GM18498 (cell line): ENCODE measurements at regions not wholly inside any gene's neighbourhood (a gene's known extent, or its start where the extent isn't known, plus 50 kb on each side); places are given as distances from the start of the nearest gene placed in this dataset.
A peak's percentile ranks its signal among the peaks of the same experiment; 100 is the strongest.

ENCODE experiments used
- ATAC-seq: cut with Tn5 transposase; IDR thresholded peaks from one replicate; pipeline ENCODE4 v1.9.1; 2021; ENCODE audit warnings: mild to moderate bottlenecking, moderate library complexity; ENCODE audit not compliant: unreplicated experiment

DNA sequence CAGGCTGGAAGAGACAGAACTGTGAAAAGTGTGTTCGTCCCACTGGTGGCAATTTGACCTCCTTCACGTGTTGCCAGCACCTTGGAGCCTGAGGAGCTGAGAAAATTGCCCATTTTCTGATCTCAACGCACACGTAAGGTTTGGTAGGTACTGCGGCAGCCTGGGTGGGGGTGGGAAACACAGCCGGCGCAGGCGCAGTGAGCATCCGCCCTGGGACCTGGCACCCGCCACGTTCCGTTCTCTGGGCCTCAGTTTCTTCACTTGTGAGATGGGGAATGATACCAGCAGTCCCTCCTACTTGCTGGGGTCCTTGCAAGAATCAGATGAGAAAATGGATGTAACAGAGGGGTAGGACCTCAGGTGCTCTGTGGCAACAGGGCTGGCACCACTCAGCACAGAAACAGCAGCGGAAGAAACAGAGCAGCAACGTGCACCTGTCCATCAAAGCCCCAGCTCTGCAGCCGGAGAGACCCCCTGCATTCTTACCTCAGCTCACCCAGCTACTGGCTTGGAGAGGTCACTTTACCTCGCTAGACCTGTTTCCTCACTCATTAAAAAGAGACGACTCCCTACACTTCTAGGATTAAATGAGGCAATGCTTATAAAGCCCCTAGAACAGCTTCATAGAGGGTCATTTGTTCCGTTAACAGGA, 458.0 kb upstream of the ID2 start:
- no peak for ATAC-seq

DNA sequence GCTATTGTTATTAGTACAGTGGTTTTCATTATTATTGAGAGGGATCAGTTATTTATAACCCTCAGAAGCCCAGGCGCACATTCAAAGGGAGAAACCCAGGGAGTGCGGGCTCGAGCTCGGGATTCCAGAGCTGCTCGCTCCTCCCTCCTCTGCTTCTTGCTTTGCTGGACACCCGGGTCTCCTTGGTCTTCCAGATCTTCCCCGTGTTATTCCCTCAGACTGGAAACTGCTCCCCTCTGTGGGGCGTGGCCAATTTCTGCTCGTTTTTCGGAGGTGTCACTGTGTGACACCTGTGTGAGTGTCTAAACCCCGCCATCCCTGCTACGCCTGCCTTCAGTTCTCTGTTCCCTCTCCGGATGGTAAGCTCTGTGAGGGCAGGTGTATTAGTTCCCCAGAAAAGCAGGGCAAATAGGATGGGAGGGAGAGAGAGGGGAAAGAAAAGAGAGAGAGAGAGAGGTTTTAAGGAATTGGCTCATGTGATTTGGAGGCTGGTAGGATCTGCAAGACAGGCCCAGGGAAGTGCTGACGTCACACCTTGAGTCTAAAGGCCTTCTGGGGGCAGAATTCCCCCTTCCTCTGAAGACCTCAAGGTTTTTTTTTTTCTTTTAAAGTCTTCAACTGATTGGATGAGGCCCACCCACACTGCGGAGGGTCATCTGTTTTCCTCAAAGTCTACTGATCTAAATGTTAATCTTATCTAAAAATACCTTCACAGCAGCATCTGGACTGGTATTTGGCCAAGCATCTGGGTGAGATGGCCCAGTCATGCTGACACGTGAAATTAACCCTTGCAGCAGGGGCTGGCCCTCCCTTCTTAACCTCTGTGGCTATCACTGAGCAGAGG, 457.3 kb upstream of the ID2 start:
- ATAC-seq = no peak

DNA sequence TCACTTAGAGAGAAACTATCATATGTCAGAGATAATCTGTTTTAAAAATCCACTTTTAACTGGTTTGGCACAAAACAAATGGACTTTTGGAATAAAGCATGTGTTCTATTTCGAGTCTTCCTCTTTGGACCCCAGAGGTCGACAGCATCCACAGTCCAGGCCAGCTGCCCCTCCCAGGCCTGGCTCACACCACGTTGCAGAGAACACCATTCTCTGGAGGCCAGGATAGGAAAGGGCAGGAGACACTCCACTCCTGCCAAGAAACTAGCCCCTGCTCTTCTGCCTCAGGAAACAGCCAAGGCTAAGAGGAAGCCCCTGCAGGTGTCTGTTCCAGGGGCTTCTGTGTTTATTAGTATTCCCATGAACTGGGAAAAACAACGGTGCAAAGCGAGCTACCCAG, 456.6 kb upstream of the ID2 start:
- ATAC-seq = no peak

- ATAC-seq = no peak
Measured at GRCh38 chr2:8225798-8226197, 456.1 kb upstream of the ID2 start.

DNA sequence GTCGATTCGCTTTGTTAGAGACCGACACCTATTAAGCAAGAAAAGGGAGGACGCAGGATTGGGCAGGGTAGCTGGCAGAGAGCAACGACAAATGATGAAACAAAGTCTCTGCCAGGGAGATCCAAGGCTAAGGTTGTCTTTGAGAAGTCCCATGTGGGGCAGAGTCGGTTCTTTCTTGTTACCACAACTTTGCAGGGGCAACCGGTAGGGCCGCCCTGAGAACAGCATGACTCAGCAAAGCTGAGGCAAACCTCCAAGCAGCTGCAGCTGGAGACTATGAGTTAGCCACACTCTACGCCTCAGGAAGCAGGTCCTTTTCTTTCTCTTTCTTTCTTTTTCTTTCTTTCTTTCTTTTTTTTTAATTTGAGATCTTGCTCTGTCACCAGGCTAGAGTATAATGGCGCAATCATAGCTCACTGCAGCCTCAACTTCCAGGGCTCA, 452.3 kb upstream of the ID2 start:
- peak; percentile 87 for ATAC-seq

DNA sequence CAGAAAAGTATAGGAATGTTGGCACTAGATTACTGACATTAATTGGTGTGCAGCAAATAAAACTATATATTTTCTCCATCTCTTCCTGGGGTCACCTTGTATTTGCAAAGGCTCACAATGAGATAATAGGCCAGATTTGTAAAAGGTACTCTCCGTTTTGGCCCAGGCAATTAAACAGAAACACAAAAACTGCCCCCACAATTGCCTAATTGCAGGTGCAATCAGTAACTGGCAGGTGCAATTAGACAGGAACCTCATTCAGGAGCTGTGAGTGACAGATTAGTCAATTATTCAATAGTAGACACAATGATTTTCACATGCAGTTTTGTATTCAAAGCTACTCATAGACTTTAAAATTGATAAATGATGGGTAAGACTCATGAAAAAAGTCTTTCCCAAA, 451.4 kb upstream of the ID2 start:
- ATAC-seq = no peak

DNA sequence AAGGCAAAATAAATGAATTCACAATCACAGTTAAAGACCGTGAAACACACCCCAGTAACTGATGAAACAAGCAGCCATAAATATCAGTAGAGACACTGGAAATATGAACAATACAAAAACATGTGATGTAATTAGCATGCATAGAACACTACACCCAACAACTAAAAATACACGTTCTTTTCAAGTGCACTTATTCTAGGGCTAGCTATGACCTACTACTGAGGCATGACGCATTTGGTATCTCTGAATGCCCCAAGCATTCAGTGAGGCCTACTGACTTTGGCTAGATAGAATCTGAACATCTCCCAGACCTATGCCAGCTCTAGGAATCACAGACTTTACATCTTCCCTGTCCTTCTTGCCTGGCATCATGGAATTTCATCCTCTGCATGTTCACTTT, 450.0 kb upstream of the ID2 start:
- no peak for ATAC-seq

DNA sequence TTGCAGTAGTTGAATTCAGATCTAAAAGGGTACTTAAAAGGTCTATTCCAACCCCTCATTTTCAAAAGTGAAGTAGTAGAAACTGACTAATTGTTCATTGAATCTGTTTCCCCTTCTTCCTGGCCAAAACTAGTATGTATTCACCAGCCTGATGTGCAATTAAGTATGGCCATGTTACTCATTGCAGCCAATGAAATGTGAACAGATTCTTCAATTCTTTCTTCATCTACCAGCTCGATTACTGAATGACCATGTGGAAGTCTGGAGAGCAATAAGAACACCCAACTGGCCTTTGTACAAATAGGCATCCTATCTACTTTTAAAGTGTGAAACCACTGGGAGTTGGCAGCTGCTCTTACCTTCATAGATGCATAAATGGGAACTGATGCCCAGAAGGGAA, 449.0 kb upstream of the ID2 start:
- no peak for ATAC-seq

DNA sequence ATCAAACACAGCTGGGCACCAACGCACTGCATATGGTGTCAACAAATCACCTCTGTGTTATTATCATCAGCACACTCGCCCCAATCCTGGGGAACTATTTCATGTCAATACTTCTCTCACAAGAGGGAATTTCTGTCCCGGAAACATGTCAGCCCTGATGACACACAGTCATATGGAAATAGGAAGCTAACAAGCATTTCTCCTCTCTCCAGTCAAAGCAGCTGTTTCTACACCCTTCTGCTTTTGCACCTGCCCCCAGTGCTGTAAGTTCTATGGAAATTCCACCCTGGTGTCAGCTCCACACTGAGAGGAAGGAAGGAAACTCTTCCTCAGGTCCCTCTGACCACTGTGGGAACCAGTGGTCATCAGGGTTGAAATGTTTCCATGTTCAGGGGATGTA, 447.6 kb upstream of the ID2 start:
- peak; percentile 25 for ATAC-seq

DNA sequence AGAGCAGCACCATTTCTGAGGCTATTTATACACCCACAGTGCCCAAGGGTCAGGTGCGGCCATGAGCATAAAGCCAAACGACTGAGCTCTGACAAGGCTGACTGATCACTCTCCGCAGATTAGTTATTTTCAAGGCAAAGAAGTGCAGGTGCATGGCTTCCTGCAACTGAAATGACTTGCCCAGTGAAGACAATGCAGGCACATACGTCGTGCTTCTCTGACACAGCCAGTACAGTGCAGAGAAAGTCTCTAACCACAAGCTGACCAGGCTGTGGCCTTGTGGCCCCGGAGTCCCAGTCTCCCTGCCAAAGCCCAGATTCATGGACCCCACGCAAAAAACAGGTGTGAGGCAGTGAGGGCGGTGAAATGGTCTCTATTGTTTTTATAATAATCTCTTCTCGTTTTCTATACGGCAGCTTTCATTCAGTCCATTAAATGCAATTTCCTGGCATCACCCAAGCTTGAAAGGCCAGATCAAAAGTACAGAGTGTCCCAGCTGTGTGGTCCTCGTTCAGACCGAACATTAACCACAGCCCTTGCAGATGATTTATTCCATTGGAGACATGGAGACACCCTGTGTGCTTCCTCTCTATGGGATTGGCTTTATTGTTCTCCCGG, 447.0 kb upstream of the ID2 start:
- ATAC-seq = peak; percentile 95

DNA sequence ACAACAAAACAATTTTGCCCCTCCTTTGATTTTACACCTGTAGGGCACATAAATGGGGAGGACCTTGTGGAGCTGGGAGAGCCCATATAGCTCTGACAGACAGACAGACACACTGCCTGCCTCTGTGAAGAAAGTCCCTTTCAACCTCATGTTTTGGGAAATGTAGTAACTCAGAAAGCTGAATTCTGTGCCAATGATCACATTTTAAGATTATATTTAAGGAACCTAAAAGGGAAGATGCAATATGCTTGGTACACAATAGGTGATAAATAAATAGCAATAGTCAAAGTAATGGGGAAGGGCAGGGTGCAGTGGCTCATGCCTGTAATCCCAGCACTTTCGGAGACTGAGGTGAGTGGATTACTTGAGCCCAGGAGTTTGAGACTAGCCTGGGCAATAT, 446.4 kb upstream of the ID2 start:
- no peak for ATAC-seq

GRCh38 chr2:8236391-8236790, 445.5 kb upstream of the ID2 start:
- no peak for ATAC-seq

DNA sequence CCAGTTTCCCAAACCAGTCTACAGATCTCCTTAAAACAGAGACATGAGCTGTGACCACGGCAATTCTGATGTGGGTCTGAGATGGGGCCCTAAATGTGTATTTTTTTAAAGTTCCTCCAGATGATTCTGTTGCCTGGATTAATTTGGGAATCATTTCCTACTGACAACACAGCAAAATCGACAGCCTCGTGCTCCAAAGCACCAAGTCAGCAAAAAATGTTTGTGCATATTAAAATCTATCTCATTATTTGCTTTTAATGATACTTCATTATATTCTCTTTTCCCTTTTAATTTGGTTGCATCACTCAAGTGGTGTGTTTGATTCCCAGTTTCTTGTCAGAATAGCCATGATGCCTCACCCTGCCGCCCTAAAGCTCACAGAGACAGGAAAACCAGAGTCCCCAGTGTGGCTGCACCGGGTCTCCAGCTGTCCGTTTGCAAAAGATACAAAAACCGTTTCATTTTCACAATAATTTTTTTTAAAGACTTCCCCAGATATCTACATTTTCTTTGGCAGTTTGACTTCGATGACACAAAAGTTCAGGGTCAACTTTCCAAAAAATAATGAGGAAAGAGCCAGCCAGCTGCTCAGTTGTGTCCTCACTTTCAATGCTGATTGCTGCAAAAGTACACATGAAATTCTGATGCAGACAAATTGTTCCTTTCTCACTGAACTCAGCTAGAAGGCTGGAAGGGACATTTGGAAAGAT, 443.2 kb upstream of the ID2 start:
- ATAC-seq = no peak

DNA sequence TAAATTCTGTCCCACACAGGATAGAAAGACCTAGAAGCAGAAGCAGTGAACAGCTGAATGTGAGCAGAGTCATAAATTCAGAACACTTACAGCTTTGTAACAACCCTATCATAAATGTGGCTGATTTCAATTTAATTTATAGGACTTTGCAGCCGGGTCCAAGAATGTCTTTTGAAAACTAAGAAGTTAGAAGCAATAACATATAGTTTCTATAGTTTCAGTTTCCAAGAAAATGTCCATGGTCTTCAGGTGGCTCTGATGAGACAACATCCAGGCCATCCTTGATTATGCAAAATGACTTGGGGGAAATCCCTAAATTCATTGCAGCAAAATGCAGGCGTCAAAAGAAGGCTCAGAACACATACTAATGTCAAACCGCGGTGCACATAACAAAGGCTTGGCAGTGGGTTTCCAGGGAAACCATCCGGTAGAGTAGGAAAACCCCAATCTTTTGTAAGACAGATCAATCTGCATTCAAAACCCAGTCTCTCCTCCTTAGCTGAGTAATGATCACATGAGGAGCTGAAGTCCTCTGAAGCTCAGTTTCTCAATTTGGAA, 442.2 kb upstream of the ID2 start:
- ATAC-seq = no peak

- ATAC-seq = no peak
Measured at GRCh38 chr2:8241317-8241716, 440.5 kb upstream of the ID2 start.

GRCh38 chr2:8242739-8243138, 439.1 kb upstream of the ID2 start:
- no peak for ATAC-seq

DNA sequence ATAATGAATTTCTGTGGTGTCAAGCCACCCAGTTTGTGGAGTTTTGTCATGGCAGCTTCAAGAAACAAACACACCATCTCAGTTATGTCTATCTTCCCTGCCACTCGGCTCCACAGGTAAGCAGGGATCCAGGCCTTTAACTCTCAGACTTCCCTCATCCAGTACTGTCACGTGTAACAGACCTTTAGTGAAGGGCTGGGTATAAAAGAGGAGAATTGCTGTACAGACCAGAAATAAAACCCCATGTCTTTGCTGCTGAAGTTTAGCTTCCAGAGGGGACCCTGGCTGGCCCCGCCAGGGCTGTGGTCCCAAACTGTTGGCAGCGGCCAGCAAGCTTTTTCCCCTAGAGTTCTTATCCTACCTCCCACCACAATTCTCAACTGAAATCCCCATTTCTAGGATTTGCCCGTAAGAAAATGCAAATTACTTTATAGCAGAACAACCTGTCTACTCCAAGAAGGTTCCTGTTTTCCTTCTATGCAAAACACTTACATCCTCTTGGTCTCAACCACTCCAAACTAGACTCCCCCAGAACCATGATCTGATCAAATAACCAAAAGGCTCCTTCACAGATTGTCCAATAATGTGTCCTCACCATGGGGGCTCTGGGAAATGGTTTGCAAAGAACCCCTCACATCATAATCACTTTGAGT, 438.0 kb upstream of the ID2 start:
- no peak for ATAC-seq

DNA sequence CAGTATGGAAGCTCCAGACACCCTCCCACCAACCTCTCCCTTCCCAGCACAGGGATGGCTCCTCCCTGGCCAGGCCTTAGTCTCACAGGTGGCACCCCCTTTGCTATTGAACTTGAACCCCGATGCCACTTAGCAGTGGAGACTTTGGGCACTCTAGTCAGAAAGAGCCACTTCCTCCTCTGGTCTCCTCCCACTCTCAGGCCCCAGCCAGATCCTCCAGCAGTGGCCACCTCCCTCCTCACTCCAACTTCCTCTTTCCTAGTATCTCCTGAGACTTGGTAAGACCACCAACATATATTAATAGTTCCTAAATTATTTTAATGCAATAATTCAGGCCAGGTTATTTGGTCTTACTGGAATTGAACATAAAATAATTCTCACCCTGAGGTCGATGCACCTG, 437.2 kb upstream of the ID2 start:
- ATAC-seq = no peak

DNA sequence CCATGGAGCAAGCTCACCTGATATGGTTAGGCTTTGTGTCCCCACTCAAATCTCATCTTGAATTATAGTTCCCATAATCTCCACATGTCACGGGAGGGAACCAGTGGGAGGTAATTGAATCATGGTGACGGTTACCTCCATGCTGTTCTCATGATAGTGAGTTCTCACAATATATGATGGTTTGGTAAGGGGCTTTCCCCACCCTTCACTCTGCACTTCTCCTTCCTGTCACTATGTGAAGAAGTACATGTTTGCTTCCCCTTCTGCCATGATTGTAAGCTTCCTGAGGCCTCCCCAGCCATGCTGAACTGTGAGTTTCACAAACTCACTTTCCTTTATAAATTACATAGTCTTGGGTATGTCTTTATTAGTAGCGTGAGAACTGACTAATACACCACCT, 435.7 kb upstream of the ID2 start:
- ATAC-seq = no peak

GRCh38 chr2:8247905-8248622, 433.8 kb upstream of the ID2 start:
- ATAC-seq = no peak
